IMR-90 (cell line): ENCODE measurements at regions not wholly inside any gene's neighbourhood (a gene's known extent, or its start where the extent isn't known, plus 50 kb on each side); places are given as distances from the start of the nearest gene placed in this dataset.

Experiments used
- ATAC-seq: fragments of 200-7000 bp; cut with Tn5 transposase; 2 replicates; pipeline ENCODE4 v1.9.1; 2020; ENCODE audit warnings: low read depth, mild to moderate bottlenecking, moderate library complexity
- BruUV-seq: library from RNA; stranded (reverse); fragments of 400-500 nt; replicated peaks from 2 replicates; lab custom pipeline; 2021; lab: Mats Ljungman, UMichigan
- CTCF ChIA-PET: fragments of 300-600 bp; formaldehyde crosslinking; extraction: SDS; loops from one replicate; lab custom pipeline; 2021; ENCODE audit warnings: antibody characterized with exemption; lab: Yijun Ruan, JAX
- POLR2A ChIA-PET: fragments of 300-600 bp; sonication (Branson Sonifier 250); formaldehyde crosslinking; loops from one replicate; lab custom pipeline; 2022; ENCODE audit warnings: antibody characterized with exemption; ENCODE audit not compliant: unreplicated experiment; lab: Charles Lee
- DNase-seq: peaks from one replicate; pipeline ENCODE4 v3.0.0; 2013
- H2AFZ ChIP-seq: replicated peaks from 2 replicates; pipeline ENCODE3; 2013; ENCODE audit warnings: low read length, mild to moderate bottlenecking; ENCODE audit not compliant: poor library complexity
- H2AK5ac ChIP-seq: 2 replicates; pipeline ENCODE4 v1.6.1; 2013; ENCODE audit warnings: low read depth, low read length, inconsistent platforms
- H2AK9ac ChIP-seq: replicated peaks from 2 replicates; pipeline ENCODE3; 2013; ENCODE audit warnings: mild to moderate bottlenecking, low read depth, low read length, moderate library complexity; ENCODE audit not compliant: poor library complexity
- H2BK120ac ChIP-seq: 2 replicates; pipeline ENCODE4 v1.6.1; 2013; ENCODE audit warnings: low read depth, low read length, inconsistent platforms
- H2BK15ac ChIP-seq: 3 replicates; pipeline ENCODE4 v1.6.1; 2013; ENCODE audit warnings: low read depth, low read length, inconsistent platforms
- H2BK20ac ChIP-seq: 2 replicates; pipeline ENCODE4 v1.6.1; 2013; ENCODE audit warnings: low read depth, mild to moderate bottlenecking, inconsistent platforms, low read length, moderate library complexity
- H2BK5ac ChIP-seq: 2 replicates; pipeline ENCODE4 v1.6.1; 2013; ENCODE audit warnings: mild to moderate bottlenecking, low read depth, low read length, inconsistent platforms; ENCODE audit not compliant: poor library complexity, severe bottlenecking
- H3K14ac ChIP-seq: replicated peaks from 2 replicates; pipeline ENCODE4 v1.6.1; 2013; ENCODE audit warnings: low read depth, low read length, inconsistent platforms
- H3K18ac ChIP-seq: 2 replicates; pipeline ENCODE4 v1.6.1; 2013; ENCODE audit warnings: low read depth, low read length, control low read depth
- H3K23ac ChIP-seq: 2 replicates; pipeline ENCODE4 v1.6.1; 2013; ENCODE audit warnings: low read depth, low read length, inconsistent platforms
- H3K27ac ChIP-seq: 2 replicates; pipeline ENCODE4 v1.5.1; 2013; ENCODE audit warnings: mild to moderate bottlenecking, control low read depth, low read length; ENCODE audit not compliant: insufficient read depth
- H3K27me3 ChIP-seq: 2 replicates; pipeline ENCODE4 v1.6.1; 2013; ENCODE audit warnings: low read length; ENCODE audit not compliant: control insufficient read depth, insufficient read depth
- H3K36me3 ChIP-seq: 2 replicates; pipeline ENCODE4 v1.6.1; 2013; ENCODE audit warnings: low read length, mixed read lengths; ENCODE audit not compliant: control insufficient read depth, insufficient read depth
- H3K4ac ChIP-seq: 2 replicates; pipeline ENCODE4 v1.6.1; 2013; ENCODE audit warnings: low read depth, low read length, inconsistent platforms
- H3K4me1 ChIP-seq: 2 replicates; pipeline ENCODE4 v1.6.1; 2013; ENCODE audit warnings: low read length, mixed read lengths; ENCODE audit not compliant: control insufficient read depth, insufficient read depth
- H3K4me2 ChIP-seq: 2 replicates; pipeline ENCODE4 v1.6.1; 2013; ENCODE audit warnings: low read depth, mild to moderate bottlenecking, control low read depth, low read length, moderate library complexity
- H3K4me3 ChIP-seq: 2 replicates; pipeline ENCODE4 v1.5.1; 2013; ENCODE audit warnings: low read depth, mild to moderate bottlenecking, control low read depth, low read length, moderate library complexity; ENCODE audit not compliant: insufficient read depth
- H3K56ac ChIP-seq: 2 replicates; pipeline ENCODE4 v1.6.1; 2013; ENCODE audit warnings: low read length, inconsistent platforms; ENCODE audit not compliant: insufficient read depth; ENCODE audit errors: extremely low read depth
- H3K79me1 ChIP-seq, 2 experiments: 2 replicates each; pipeline ENCODE4 v1.6.1; 2013; ENCODE audit warnings: low read length in 2 of 2, inconsistent platforms in 1 of 2, low read depth in 1 of 2
- H3K9ac ChIP-seq: 2 replicates; pipeline ENCODE4 v1.6.1; 2013; ENCODE audit warnings: low read depth, low read length, control low read depth
- H3K9me1 ChIP-seq: 2 replicates; pipeline ENCODE4 v1.6.1; 2013; ENCODE audit warnings: low read length, inconsistent platforms; ENCODE audit not compliant: insufficient read depth
- H3K9me3 ChIP-seq: 2 replicates; pipeline ENCODE4 v1.6.1; 2013; ENCODE audit warnings: low read length; ENCODE audit not compliant: control insufficient read depth, insufficient read depth
- H4K20me1 ChIP-seq: 2 replicates; pipeline ENCODE4 v1.6.1; 2013; ENCODE audit warnings: low read length, inconsistent platforms; ENCODE audit not compliant: insufficient read depth
- H4K5ac ChIP-seq: 2 replicates; pipeline ENCODE4 v1.6.1; 2013; ENCODE audit warnings: mild to moderate bottlenecking, low read depth, low read length, control low read depth
- H4K8ac ChIP-seq, 2 experiments: 2 replicates each; pipeline ENCODE4 v1.6.1; 2013; ENCODE audit warnings: low read depth in 2 of 2, low read length in 2 of 2, control low read depth in 1 of 2, inconsistent platforms in 1 of 2
- H4K91ac ChIP-seq: 2 replicates; pipeline ENCODE4 v1.6.1; 2013; ENCODE audit warnings: low read depth, low read length, inconsistent platforms; ENCODE audit not compliant: insufficient read depth
- BHLHE40 ChIP-seq: fragments of 150-350 bp; IDR thresholded peaks from 2 replicates; pipeline ENCODE4 v1.6.1; 2016; ENCODE audit warnings: mild to moderate bottlenecking, low read depth, low read length
- CEBPB ChIP-seq: IDR thresholded peaks from 2 replicates; pipeline ENCODE4 v1.6.1; 2012; ENCODE audit warnings: low read depth, low read length, improper control_type of control experiment
- CHD1 ChIP-seq: IDR thresholded peaks from 2 replicates; pipeline ENCODE4 v1.6.1; 2012; ENCODE audit warnings: low read depth, low read length, improper control_type of control experiment
- FOS ChIP-seq: fragments of 150-350 bp; IDR thresholded peaks from 2 replicates; pipeline ENCODE4 v1.6.1; 2016; ENCODE audit warnings: low read depth, low read length
- MAFK ChIP-seq: IDR thresholded peaks from 2 replicates; pipeline ENCODE4 v1.6.1; 2012; ENCODE audit warnings: low read depth, low read length, improper control_type of control experiment
- MAZ ChIP-seq: IDR thresholded peaks from 2 replicates; pipeline ENCODE4 v1.6.1; 2012; ENCODE audit warnings: low read depth, mild to moderate bottlenecking, low read length, improper control_type of control experiment, moderate library complexity, borderline replicate concordance
- MXI1 ChIP-seq: IDR thresholded peaks from 2 replicates; pipeline ENCODE4 v1.6.1; 2012; ENCODE audit warnings: low read depth, mild to moderate bottlenecking, low read length, moderate library complexity, borderline replicate concordance
- NFE2L2 ChIP-seq: fragments of 150-350 bp; IDR thresholded peaks from 2 replicates; pipeline ENCODE4 v1.6.1; 2016; ENCODE audit warnings: low read depth, mild to moderate bottlenecking, low read length
- POLR2A ChIP-seq: IDR thresholded peaks from 2 replicates; pipeline ENCODE4 v1.6.1; 2012; ENCODE audit warnings: mild to moderate bottlenecking, low read depth, low read length
- RAD21 ChIP-seq: IDR thresholded peaks from 2 replicates; pipeline ENCODE4 v1.6.1; 2012; ENCODE audit warnings: low read length, improper control_type of control experiment
- RCOR1 ChIP-seq: IDR thresholded peaks from 2 replicates; pipeline ENCODE4 v1.6.1; 2012; ENCODE audit warnings: mild to moderate bottlenecking, low read length, improper control_type of control experiment; ENCODE audit not compliant: insufficient replicate concordance
- RFX5 ChIP-seq: IDR thresholded peaks from 2 replicates; pipeline ENCODE4 v1.8.0; 2012; ENCODE audit warnings: low read depth, mild to moderate bottlenecking, low read length, moderate library complexity
- SMC3 ChIP-seq: fragments of 150-350 bp; IDR thresholded peaks from 2 replicates; pipeline ENCODE4 v1.6.1; 2016; ENCODE audit warnings: low read depth, mild to moderate bottlenecking, antibody characterized with exemption, low read length, moderate library complexity
- WGBS, 2 experiments: methylation state at CpG; one replicate each; pipeline versions ENCODE4 v1.1.5 to v1.1.7; 2013; ENCODE audit warnings: missing lambda C conversion rate in 2 of 2; ENCODE audit not compliant: insufficient read length in 1 of 2; ENCODE audit errors: extremely low coverage in 2 of 2; 5-methylcytosine and 5-hydroxymethylcytosine counted together
- dilution Hi-C: fragments of 300-500 bp; cut with HindIII; formaldehyde crosslinking; loops from one replicate; pipeline ENCODE4 v1.14.3; 2018; ENCODE audit warnings: low sequenced_read_pairs; ENCODE audit not compliant: unreplicated experiment
- in situ Hi-C: fragments of 300-500 bp; cut with MboI; formaldehyde crosslinking; loops from 3 replicates; pipeline ENCODE4 v1.14.3; 2019; ENCODE audit warnings: low sequenced_read_pairs, inconsistent platforms, mixed read lengths
- intact Hi-C: fragments of 100-400 bp; cut with micrococcal nuclease; formaldehyde crosslinking; loops from 2 replicates; pipeline ENCODE4 v1.10.0; 2022
- TF ChIP-seq, protein P1 (sequence below): fragments of 150-350 bp; IDR thresholded peaks from 2 replicates; pipeline ENCODE4 v1.6.1; 2017; ENCODE audit warnings: mild to moderate bottlenecking, antibody characterized with exemption, low read length, low read depth
- TF ChIP-seq, protein P2 (sequence below): conservative IDR thresholded peaks from 2 replicates; pipeline ENCODE4 v1.5.1; 2012; ENCODE audit warnings: mild to moderate bottlenecking, low read depth, low read length, improper control_type of control experiment
- TF ChIP-seq, protein P3 (sequence below): fragments of 150-350 bp; IDR thresholded peaks from 2 replicates; pipeline ENCODE4 v1.6.1; 2016; ENCODE audit warnings: low read depth, mild to moderate bottlenecking, low read length, moderate library complexity, borderline replicate concordance

DNA sequence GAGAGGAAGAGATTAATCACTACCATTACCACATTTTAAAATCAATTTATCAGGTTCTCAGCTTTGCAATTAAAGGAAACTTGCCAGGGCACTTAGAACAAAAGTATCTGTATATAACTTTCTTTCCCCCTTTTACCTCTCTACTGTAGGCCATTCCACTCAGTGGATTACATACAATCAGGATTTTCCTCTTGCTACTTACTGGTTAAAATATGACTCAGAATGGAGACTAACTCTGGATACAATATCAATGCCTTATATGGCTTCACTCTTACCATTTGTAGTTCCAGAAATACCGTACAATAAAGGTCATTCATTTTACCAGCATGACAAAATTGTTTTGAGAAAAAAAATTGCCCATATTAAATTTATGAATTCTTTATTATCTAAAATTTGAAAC, 706.8 kb downstream of the KCNA4 start:
- Histone ChIP-seq H3K23ac (peak overlapping the region; percentile 70), H4K20me1 (no peaks in the 10 kb centered on the region), H3K9ac (peak overlapping the region; percentile 92; the same call in 1 of the 2 replicates), H3K36me3 (no peaks in the 10 kb centered on the region), H3K4me2 (peak overlapping the region; percentile 7; the same call in 1 of the 2 replicates), H3K9me1 (peaks cover 5% of the 10 kb centered on the region; the same call in 1 of the 2 replicates), H3K79me1 (peaks cover 17 to 32% of the 10 kb centered on the region in 2 experiments; a peak in 3 of 4 replicates), H4K91ac (peak overlapping the region; percentile 94), H3K4me3 (no peak overlapping the region), H2AFZ (no peak overlapping the region), H3K27me3 (no peaks in the 10 kb centered on the region), H4K8ac (peak overlapping the region; percentile 96 to 100), H3K4ac (peak overlapping the region; percentile 100; the same call in 1 of the 2 replicates), H2BK5ac (peak overlapping the region; percentile 100), H2BK20ac (peak overlapping the region; percentile 97), H2BK15ac (no peak overlapping the region; the same call in 2 of the 3 replicates), H3K18ac (peak overlapping the region; percentile 100), H2BK120ac (peak overlapping the region; percentile 100), H2AK5ac (peak overlapping the region; percentile 68; the same call in 1 of the 2 replicates), H2AK9ac (no peak overlapping the region), H3K4me1 (peaks cover 13% of the 10 kb centered on the region), H3K14ac (peak overlapping the region; percentile 86), H3K27ac (peak overlapping the region; percentile 76), H3K9me3 (no peaks in the 10 kb centered on the region), H4K5ac (peak overlapping the region; percentile 98), H3K56ac (peak overlapping the region; percentile 100)
- intact Hi-C loops (loop anchor here (5.0 kb wide), 1 partner anchor 123 kb away; no protein-coding TSS in a partner anchor), in situ Hi-C loops (no loop called here), dilution Hi-C loops (no loop called here)
- ATAC-seq (peak; percentile 64), DNase-seq (peak; percentile 95)
- no TSS peak for BruUV-seq
- WGBS, 2 experiments = no CpG with 5 or more reads among the region's 1 CpG
- ChIA-PET POLR2A (no interaction called here), CTCF (no interaction called here)
- TF ChIP-seq, protein P1, sequence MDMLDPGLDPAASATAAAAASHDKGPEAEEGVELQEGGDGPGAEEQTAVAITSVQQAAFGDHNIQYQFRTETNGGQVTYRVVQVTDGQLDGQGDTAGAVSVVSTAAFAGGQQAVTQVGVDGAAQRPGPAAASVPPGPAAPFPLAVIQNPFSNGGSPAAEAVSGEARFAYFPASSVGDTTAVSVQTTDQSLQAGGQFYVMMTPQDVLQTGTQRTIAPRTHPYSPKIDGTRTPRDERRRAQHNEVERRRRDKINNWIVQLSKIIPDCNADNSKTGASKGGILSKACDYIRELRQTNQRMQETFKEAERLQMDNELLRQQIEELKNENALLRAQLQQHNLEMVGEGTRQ = no peak
- TF ChIP-seq CHD1 = no peak
- no peak for TF ChIP-seq CEBPB
- TF ChIP-seq POLR2A = peak; percentile 47; the same call in 1 of the 2 replicates
- TF ChIP-seq MXI1 = no peak
- TF ChIP-seq NFE2L2 = no peak
- no peak for TF ChIP-seq BHLHE40
- 0 out of 2 replicates have a peak, but pooled peaks have one; percentile 15 for TF ChIP-seq MAFK
- no peak for TF ChIP-seq RCOR1
- peak; percentile 41; the same call in 1 of the 2 replicates for TF ChIP-seq FOS
- no peak for TF ChIP-seq MAZ
- no peak for TF ChIP-seq RFX5
- TF ChIP-seq, protein P2, sequence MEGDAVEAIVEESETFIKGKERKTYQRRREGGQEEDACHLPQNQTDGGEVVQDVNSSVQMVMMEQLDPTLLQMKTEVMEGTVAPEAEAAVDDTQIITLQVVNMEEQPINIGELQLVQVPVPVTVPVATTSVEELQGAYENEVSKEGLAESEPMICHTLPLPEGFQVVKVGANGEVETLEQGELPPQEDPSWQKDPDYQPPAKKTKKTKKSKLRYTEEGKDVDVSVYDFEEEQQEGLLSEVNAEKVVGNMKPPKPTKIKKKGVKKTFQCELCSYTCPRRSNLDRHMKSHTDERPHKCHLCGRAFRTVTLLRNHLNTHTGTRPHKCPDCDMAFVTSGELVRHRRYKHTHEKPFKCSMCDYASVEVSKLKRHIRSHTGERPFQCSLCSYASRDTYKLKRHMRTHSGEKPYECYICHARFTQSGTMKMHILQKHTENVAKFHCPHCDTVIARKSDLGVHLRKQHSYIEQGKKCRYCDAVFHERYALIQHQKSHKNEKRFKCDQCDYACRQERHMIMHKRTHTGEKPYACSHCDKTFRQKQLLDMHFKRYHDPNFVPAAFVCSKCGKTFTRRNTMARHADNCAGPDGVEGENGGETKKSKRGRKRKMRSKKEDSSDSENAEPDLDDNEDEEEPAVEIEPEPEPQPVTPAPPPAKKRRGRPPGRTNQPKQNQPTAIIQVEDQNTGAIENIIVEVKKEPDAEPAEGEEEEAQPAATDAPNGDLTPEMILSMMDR = no peak
- no peak for TF ChIP-seq SMC3
- TF ChIP-seq, protein P3, sequence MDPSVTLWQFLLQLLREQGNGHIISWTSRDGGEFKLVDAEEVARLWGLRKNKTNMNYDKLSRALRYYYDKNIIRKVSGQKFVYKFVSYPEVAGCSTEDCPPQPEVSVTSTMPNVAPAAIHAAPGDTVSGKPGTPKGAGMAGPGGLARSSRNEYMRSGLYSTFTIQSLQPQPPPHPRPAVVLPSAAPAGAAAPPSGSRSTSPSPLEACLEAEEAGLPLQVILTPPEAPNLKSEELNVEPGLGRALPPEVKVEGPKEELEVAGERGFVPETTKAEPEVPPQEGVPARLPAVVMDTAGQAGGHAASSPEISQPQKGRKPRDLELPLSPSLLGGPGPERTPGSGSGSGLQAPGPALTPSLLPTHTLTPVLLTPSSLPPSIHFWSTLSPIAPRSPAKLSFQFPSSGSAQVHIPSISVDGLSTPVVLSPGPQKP = no peak
- no peak for TF ChIP-seq RAD21
